H54 (cell line): ENCODE measurements at regions not wholly inside any gene's neighbourhood (a gene's known extent, or its start where the extent isn't known, plus 50 kb on each side); places are given as distances from the start of the nearest gene placed in this dataset.

Experiments used
- DNase-seq: peaks from one replicate; pipeline ENCODE4 v3.0.0; 2011; ENCODE audit warnings: low spot score, mixed read lengths; ENCODE audit not compliant: insufficient read length
- FAIRE-seq: peaks from 3 replicates; lab custom pipeline; 2011; peaks lifted over from hg19 to GRCh38; lab: Jason Lieb, UNC
- POLR2A ChIP-seq: IDR thresholded peaks from 2 replicates; pipeline ENCODE4 v1.6.1; 2011; ENCODE audit warnings: low read depth, mild to moderate bottlenecking, low read length

GRCh38 chr6:14638906-14639761 is 521.6 kb downstream of the CD83 start:
- DNase-seq (no peak), FAIRE-seq (no peak)
- no peak for TF ChIP-seq POLR2A

GRCh38 chr6:14639983-14640599 is 522.5 kb downstream of the CD83 start:
- FAIRE-seq: no peak
- no peak for DNase-seq
- no peak for TF ChIP-seq POLR2A

GRCh38 chr6:14640631-14641030 is 523.1 kb downstream of the CD83 start:
- FAIRE-seq (no peak), DNase-seq (no peak)
- no peak for TF ChIP-seq POLR2A

- no peak for FAIRE-seq
- DNase-seq: no peak
- no peak for TF ChIP-seq POLR2A
Observed at GRCh38 chr6:14641423-14642135, 524.0 kb downstream of the CD83 start.

- FAIRE-seq (no peak), DNase-seq (no peak)
- TF ChIP-seq POLR2A: no peak
Observed at GRCh38 chr6:14642136-14642505, 524.5 kb downstream of the CD83 start.

GRCh38 chr6:14642842-14643241 is 525.3 kb downstream of the CD83 start:
- DNase-seq (no peak), FAIRE-seq (no peak)
- no peak for TF ChIP-seq POLR2A

GRCh38 chr6:14644381-14644780 is 526.8 kb downstream of the CD83 start:
- TF ChIP-seq POLR2A: no peak
- DNase-seq (no peak), FAIRE-seq (no peak)

GRCh38 chr6:14645221-14645620 is 527.6 kb downstream of the CD83 start:
- no peak for TF ChIP-seq POLR2A
- DNase-seq (no peak), FAIRE-seq (no peak)

- TF ChIP-seq POLR2A: no peak
- FAIRE-seq (no peak), DNase-seq (no peak)
Observed at GRCh38 chr6:14645841-14646240, 528.3 kb downstream of the CD83 start.

- DNase-seq: no peak
- no peak for FAIRE-seq
- TF ChIP-seq POLR2A: no peak
Observed at GRCh38 chr6:14646371-14646770, 528.8 kb downstream of the CD83 start.

GRCh38 chr6:14647357-14647756 is 529.8 kb downstream of the CD83 start:
- TF ChIP-seq POLR2A: no peak
- no peak for DNase-seq
- no peak for FAIRE-seq

- no peak for FAIRE-seq
- no peak for TF ChIP-seq POLR2A
- no peak for DNase-seq
Observed at GRCh38 chr6:14652536-14652935, 535.0 kb downstream of the CD83 start.

GRCh38 chr6:14655201-14656061 is 537.9 kb downstream of the CD83 start:
- FAIRE-seq (no peak), DNase-seq (no peak)
- no peak for TF ChIP-seq POLR2A

- no peak for FAIRE-seq
- TF ChIP-seq POLR2A: no peak
- DNase-seq: no peak
Observed at GRCh38 chr6:14656078-14656521, 538.5 kb downstream of the CD83 start.
